Astrocyte (in vitro differentiated cells and primary cell): ENCODE measurements at regions not wholly inside any gene's neighbourhood (a gene's known extent, or its start where the extent isn't known, plus 50 kb on each side); places are given as distances from the start of the nearest gene placed in this dataset.

ENCODE experiments used
- DNase-seq: peaks from one replicate; pipeline ENCODE4 v3.0.0-alpha.2; 2010; ENCODE audit warnings: low read depth
- FAIRE-seq: peaks from 2 replicates; lab custom pipeline; 2011; peaks lifted over from hg19 to GRCh38; lab: Jason Lieb, UNC
- H2AFZ ChIP-seq: 2 replicates; pipeline ENCODE4 v1.6.0; 2012; ENCODE audit warnings: low read depth, low read length, inconsistent platforms
- H3K27ac ChIP-seq: 2 replicates; pipeline ENCODE4 v1.5.1; 2011; ENCODE audit warnings: low read depth, low read length, inconsistent platforms
- H3K27me3 ChIP-seq: 2 replicates; pipeline ENCODE4 v1.6.0; 2011; ENCODE audit warnings: low read length, inconsistent platforms; ENCODE audit not compliant: insufficient read depth
- H3K36me3 ChIP-seq: 2 replicates; pipeline ENCODE4 v1.5.1; 2011; ENCODE audit warnings: low read length, inconsistent platforms; ENCODE audit not compliant: insufficient read depth
- H3K4me1 ChIP-seq: 2 replicates; pipeline ENCODE4 v1.5.1; 2011; ENCODE audit warnings: low read length, inconsistent platforms; ENCODE audit not compliant: insufficient read depth
- H3K4me2 ChIP-seq: 2 replicates; pipeline ENCODE4 v1.6.0; 2012; ENCODE audit warnings: low read length, inconsistent platforms
- H3K4me3 ChIP-seq: 2 replicates; pipeline ENCODE4 v1.5.1; 2011; ENCODE audit warnings: low read depth, mild to moderate bottlenecking, low read length, inconsistent platforms; ENCODE audit not compliant: insufficient read depth
- H3K79me2 ChIP-seq: 2 replicates; pipeline ENCODE4 v1.6.0; 2012; ENCODE audit warnings: mild to moderate bottlenecking, low read length, inconsistent platforms; ENCODE audit not compliant: insufficient read depth
- H3K9ac ChIP-seq: 2 replicates; pipeline ENCODE4 v1.6.0; 2012; ENCODE audit warnings: mild to moderate bottlenecking, low read length, inconsistent platforms
- H3K9me3 ChIP-seq: 2 replicates; pipeline ENCODE4 v1.5.1; 2012; ENCODE audit warnings: low read depth, mild to moderate bottlenecking, low read length, inconsistent platforms; ENCODE audit not compliant: insufficient read depth
- H4K20me1 ChIP-seq: 2 replicates; pipeline ENCODE4 v1.6.0; 2012; ENCODE audit warnings: low read length, inconsistent platforms; ENCODE audit not compliant: insufficient read depth
- H3K27ac Mint-ChIP-seq: one replicate; pipeline ENCODE4 v1.8.0; 2021; ENCODE audit warnings: mild to moderate bottlenecking, mixed read lengths; ENCODE audit not compliant: unreplicated experiment
- H3K27me3 Mint-ChIP-seq: one replicate; pipeline ENCODE4 v1.8.0; 2021; ENCODE audit warnings: low read depth, mixed read lengths; ENCODE audit not compliant: unreplicated experiment
- H3K36me3 Mint-ChIP-seq: one replicate; pipeline ENCODE4 v1.8.0; 2021; ENCODE audit warnings: low read depth, mixed read lengths; ENCODE audit not compliant: unreplicated experiment
- H3K4me1 Mint-ChIP-seq: one replicate; pipeline ENCODE4 v1.8.0; 2021; ENCODE audit warnings: low read depth, mixed read lengths; ENCODE audit not compliant: unreplicated experiment
- H3K4me3 Mint-ChIP-seq: one replicate; pipeline ENCODE4 v1.8.0; 2021; ENCODE audit warnings: mild to moderate bottlenecking, moderate library complexity, mixed read lengths; ENCODE audit not compliant: unreplicated experiment
- H3K9me3 Mint-ChIP-seq: one replicate; pipeline ENCODE4 v1.8.0; 2021; ENCODE audit warnings: mild to moderate bottlenecking, mixed read lengths; ENCODE audit not compliant: unreplicated experiment
- CTCF ChIP-seq: IDR thresholded peaks from 2 replicates; pipeline ENCODE4 v1.5.1; 2011; ENCODE audit warnings: low read depth, mild to moderate bottlenecking, inconsistent platforms, low read length, moderate library complexity; ENCODE audit not compliant: insufficient read depth
- EZH2 ChIP-seq: IDR thresholded peaks from 2 replicates; pipeline ENCODE4 v1.6.1; 2012; ENCODE audit warnings: mild to moderate bottlenecking, low read length, inconsistent platforms; ENCODE audit not compliant: insufficient read depth

DNA sequence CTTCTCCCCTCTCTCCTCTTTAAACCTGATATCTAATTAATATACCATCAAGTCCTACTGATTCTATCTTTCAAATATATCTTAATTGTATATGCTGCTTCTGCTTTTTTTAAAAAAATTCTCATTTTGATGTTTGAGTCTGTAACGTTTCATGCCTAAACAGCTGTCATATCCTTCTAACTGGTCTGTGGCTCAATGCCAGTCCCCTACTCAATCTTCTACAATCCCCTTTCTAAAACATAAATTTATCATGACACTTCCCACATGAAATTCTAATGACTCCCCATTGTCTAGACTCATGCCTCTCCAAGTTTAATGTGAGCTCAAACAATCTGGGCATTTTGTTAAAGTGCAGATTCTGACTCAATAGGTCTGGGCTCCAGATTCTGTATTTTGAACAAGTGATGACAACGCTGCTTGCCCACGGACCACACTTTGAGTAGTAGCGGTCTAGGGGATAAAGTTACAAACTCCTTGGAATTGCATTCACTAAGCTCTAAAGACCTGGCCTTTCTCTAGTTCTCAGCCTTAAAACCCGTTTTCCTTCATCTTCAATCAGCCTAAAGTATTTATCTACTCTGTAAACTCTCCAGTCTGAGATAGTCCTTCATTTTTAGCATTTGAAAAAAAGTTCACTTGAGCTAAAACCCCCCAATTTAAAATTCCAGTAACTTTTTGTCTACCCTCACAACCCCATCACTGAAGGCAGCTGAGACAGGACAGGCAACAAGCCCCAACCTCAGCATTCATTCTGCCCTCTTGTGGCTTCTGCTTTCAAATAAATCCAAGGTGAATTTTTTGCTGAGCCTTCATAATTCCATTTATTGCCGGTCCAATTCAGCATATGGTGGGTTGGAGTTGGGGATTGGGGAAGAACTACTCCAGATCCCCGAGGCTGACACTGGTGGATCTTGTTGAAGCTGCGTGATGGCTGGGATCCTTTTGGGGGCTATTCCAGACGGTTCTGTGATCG lies 88.1 kb upstream of the THRB start:
- peaks cover 3% of the 10 kb centered on the region for H3K4me1 Mint-ChIP-seq
- no peak overlapping the region for H3K27ac ChIP-seq
- H3K4me1 ChIP-seq, result no peaks in the 10 kb centered on the region
- no peaks in the 10 kb centered on the region for H3K9me3 Mint-ChIP-seq
- H3K4me3 Mint-ChIP-seq, result no peak overlapping the region
- H3K4me2 ChIP-seq, result no peak overlapping the region
- no peaks in the 10 kb centered on the region for H3K27me3 ChIP-seq
- DNase-seq, result no peak
- no peaks in the 10 kb centered on the region for H3K36me3 ChIP-seq
- no peaks in the 10 kb centered on the region for H4K20me1 ChIP-seq
- no peaks in the 10 kb centered on the region for H3K79me2 ChIP-seq
- no peak overlapping the region for H2AFZ ChIP-seq
- H3K9me3 ChIP-seq, result no peaks in the 10 kb centered on the region
- TF ChIP-seq EZH2 (no peak), CTCF (peak; percentile 12)
- FAIRE-seq, result no peak
- H3K36me3 Mint-ChIP-seq, result no peaks in the 10 kb centered on the region
- peaks cover 5% of the 10 kb centered on the region for H3K27me3 Mint-ChIP-seq
- H3K4me3 ChIP-seq, result no peak overlapping the region
- H3K27ac Mint-ChIP-seq, result no peak overlapping the region
- no peak overlapping the region for H3K9ac ChIP-seq

DNA sequence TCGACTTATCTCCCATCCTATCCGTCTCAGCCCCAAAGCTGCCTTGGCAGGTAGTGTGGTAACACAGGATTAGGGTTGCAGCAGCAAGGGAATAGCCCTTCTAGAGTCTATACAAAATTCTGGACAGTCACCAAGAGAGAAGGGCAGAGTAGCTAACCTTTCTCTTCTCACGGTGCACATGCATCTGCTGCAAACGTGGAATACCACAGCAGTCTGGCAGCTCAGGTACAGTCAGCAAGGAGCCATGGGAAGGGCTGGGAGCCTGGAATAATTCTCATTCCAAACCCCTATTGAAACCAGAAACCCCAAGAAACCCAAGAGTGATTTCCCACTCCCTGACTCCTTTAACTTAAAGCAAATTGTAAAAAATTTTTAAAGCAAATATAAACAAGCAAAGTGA lies 92.3 kb upstream of the THRB start:
- H3K27ac Mint-ChIP-seq, result no peak overlapping the region
- Histone ChIP-seq H3K4me1 (no peaks in the 10 kb centered on the region), H4K20me1 (no peaks in the 10 kb centered on the region), H3K4me2 (no peak overlapping the region), H3K79me2 (no peaks in the 10 kb centered on the region), H3K4me3 (no peak overlapping the region), H3K36me3 (no peaks in the 10 kb centered on the region), H3K27ac (no peak overlapping the region), H2AFZ (no peak overlapping the region), H3K9me3 (no peaks in the 10 kb centered on the region), H3K9ac (no peak overlapping the region), H3K27me3 (peaks cover 4% of the 10 kb centered on the region)
- H3K27me3 Mint-ChIP-seq, result peaks cover 5% of the 10 kb centered on the region
- DNase-seq (no peak), FAIRE-seq (no peak)
- H3K36me3 Mint-ChIP-seq, result no peaks in the 10 kb centered on the region
- peaks cover 7% of the 10 kb centered on the region for H3K4me1 Mint-ChIP-seq
- H3K4me3 Mint-ChIP-seq, result no peak overlapping the region
- H3K9me3 Mint-ChIP-seq, result no peaks in the 10 kb centered on the region
- TF ChIP-seq EZH2 (no peak), CTCF (no peak)
